ENCODE measurements at regions not wholly inside any gene's neighbourhood (a gene's known extent, or its start where the extent isn't known, plus 50 kb on each side); places are given as distances from the start of the nearest gene placed in this dataset.

- no peaks in the 10 kb centered on the region for H3K36me3 ChIP-seq (ENCODE audit: control insufficient read depth, insufficient read depth, low read length)
- H3K27me3 ChIP-seq (replicated peaks; ENCODE audit: control insufficient read depth, insufficient read depth, low read length), result no peaks in the 10 kb centered on the region
- no peak overlapping the region for H3K4me3 ChIP-seq (replicated peaks; ENCODE audit: low read depth, low read length)
- DNase-seq (ENCODE audit: extremely low read depth, insufficient read length), result no peak
- no peak for TF ChIP-seq CTCF (IDR thresholded peaks at IDR 0.05; ENCODE audit: insufficient read depth, low read length, poor library complexity, severe bottlenecking)
Observed at GRCh38 chr3:26964836-26965235, 342.3 kb downstream of the LRRC3B start.

- H3K27me3 ChIP-seq (replicated peaks; ENCODE audit: control insufficient read depth, insufficient read depth, low read length), result no peaks in the 10 kb centered on the region
- no peak overlapping the region for H3K4me3 ChIP-seq (replicated peaks; ENCODE audit: low read depth, low read length)
- no peak for DNase-seq (ENCODE audit: extremely low read depth, insufficient read length)
- TF ChIP-seq CTCF (IDR thresholded peaks at IDR 0.05; ENCODE audit: insufficient read depth, low read length, poor library complexity, severe bottlenecking), result no peak
- H3K36me3 ChIP-seq (ENCODE audit: control insufficient read depth, insufficient read depth, low read length), result no peaks in the 10 kb centered on the region
Observed at GRCh38 chr3:26967501-26967900, 344.9 kb downstream of the LRRC3B start.

GRCh38 chr3:26984416-26985390, 362.1 kb downstream of the LRRC3B start:
- Histone ChIP-seq H3K36me3 (ENCODE audit: control insufficient read depth, insufficient read depth, low read length) (no peaks in the 10 kb centered on the region), H3K4me3 (replicated peaks; ENCODE audit: low read depth, low read length) (no peak overlapping the region), H3K27me3 (replicated peaks; ENCODE audit: control insufficient read depth, insufficient read depth, low read length) (no peaks in the 10 kb centered on the region)
- no peak for TF ChIP-seq CTCF (IDR thresholded peaks at IDR 0.05; ENCODE audit: insufficient read depth, low read length, poor library complexity, severe bottlenecking)
- no peak for DNase-seq (ENCODE audit: extremely low read depth, insufficient read length)

- no peaks in the 10 kb centered on the region for H3K36me3 ChIP-seq (ENCODE audit: control insufficient read depth, insufficient read depth, low read length)
- no peak overlapping the region for H3K4me3 ChIP-seq (replicated peaks; ENCODE audit: low read depth, low read length)
- no peak for DNase-seq (ENCODE audit: extremely low read depth, insufficient read length)
- H3K27me3 ChIP-seq (replicated peaks; ENCODE audit: control insufficient read depth, insufficient read depth, low read length), result no peaks in the 10 kb centered on the region
- TF ChIP-seq CTCF (IDR thresholded peaks at IDR 0.05; ENCODE audit: insufficient read depth, low read length, poor library complexity, severe bottlenecking), result no peak
Observed at GRCh38 chr3:26989037-26989436, 366.5 kb downstream of the LRRC3B start.

- no peak for TF ChIP-seq CTCF (IDR thresholded peaks at IDR 0.05; ENCODE audit: insufficient read depth, low read length, poor library complexity, severe bottlenecking)
- no peak for DNase-seq (ENCODE audit: extremely low read depth, insufficient read length)
- H3K4me3 ChIP-seq (replicated peaks; ENCODE audit: low read depth, low read length), result no peak overlapping the region
- H3K36me3 ChIP-seq (ENCODE audit: control insufficient read depth, insufficient read depth, low read length), result no peaks in the 10 kb centered on the region
- H3K27me3 ChIP-seq (replicated peaks; ENCODE audit: control insufficient read depth, insufficient read depth, low read length), result no peaks in the 10 kb centered on the region
Observed at GRCh38 chr3:26997226-26997625, 372.0 kb downstream of the NEK10 start.

Measured in GM06990 (cell line).